Umbilical cord (tissue), 1 donor: ENCODE measurements at regions not wholly inside any gene's neighbourhood (a gene's known extent, or its start where the extent isn't known, plus 50 kb on each side); places are given as distances from the start of the nearest gene placed in this dataset.
A peak's percentile ranks its signal among the peaks of the same experiment; 100 is the strongest.

Experiments used
- DNase-seq: peaks from one replicate; pipeline ENCODE4 v3.0.0-alpha.2; 2015; ENCODE audit warnings: low spot score

DNA sequence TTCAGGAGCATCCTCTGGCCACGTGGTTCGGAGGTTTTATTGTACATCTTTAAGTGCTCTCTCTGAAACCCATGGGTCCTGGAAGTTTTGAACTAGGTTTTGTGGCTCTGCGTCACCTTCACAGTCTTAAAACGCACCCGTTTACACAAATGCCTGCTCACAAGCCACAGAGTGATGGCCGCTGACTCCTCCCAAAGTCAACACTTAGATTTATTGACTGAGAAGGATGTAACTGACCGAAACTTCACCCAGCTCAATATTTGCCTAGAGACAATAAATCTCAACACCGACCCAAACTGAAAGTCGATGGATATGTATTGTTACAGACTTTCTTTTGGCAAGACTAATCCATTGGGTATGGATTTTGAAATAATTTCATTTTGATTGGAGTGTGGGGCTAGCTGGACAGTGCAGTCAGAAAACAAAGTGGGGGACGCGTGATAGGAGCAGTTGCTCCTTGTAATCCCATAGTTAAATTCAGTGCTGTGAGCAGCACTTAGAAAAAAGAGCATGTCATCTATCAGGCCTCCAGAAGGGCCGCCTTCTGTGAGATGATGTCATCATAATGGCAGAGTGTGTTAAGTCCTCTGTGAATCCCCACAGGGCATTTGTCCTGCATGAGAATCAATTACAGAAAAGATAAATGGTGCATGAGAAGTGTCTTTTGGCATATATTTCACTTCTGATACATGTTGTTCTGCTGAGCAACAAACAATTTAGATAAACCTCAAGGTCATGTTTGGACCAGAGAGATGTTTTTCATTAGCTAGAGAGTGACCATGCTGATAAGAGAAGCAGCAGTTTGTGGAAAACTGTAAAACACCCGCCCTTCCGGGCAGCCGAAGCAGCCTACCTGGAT is 183.7 kb downstream of the INO80D start:
- peak; percentile 40 for DNase-seq

DNA sequence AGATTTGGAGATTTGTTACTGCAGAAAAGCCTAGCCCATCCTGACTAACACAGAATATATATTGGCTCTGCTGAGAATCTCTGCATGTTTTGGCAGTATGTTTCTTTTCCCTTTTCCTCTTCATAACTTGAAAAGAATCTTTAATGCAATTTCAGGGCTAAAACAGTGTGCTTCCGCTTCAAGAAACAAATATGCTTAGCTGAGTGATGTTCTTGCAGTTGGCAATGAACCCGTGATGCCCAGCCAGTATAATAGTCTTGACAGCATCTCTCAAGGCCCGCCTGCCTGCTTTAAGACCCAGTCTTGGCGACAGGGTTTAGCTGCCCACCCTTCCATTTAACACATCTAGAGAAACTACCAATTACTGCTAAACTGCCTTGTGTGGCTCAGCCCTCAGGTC is 184.5 kb downstream of the INO80D start:
- no peak for DNase-seq

DNA sequence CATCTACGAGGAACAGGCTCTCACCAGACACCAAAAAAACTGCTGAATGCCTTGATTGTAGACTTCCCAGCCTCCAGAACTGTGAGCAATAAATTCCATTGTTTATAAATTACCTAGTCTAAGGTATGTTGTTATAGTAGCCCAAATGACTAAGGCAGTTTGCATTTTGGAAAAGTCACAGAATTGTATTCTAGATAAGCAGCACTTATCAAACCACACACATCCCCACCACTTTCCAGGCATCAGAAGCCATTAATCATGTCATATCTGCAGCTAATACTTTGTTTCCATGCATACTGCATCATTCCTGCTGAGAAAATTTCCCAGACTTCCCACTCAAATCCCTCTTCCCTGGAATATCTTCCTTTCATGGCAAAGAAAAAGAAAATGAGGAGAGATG is 187.2 kb downstream of the INO80D start:
- no peak for DNase-seq

DNA sequence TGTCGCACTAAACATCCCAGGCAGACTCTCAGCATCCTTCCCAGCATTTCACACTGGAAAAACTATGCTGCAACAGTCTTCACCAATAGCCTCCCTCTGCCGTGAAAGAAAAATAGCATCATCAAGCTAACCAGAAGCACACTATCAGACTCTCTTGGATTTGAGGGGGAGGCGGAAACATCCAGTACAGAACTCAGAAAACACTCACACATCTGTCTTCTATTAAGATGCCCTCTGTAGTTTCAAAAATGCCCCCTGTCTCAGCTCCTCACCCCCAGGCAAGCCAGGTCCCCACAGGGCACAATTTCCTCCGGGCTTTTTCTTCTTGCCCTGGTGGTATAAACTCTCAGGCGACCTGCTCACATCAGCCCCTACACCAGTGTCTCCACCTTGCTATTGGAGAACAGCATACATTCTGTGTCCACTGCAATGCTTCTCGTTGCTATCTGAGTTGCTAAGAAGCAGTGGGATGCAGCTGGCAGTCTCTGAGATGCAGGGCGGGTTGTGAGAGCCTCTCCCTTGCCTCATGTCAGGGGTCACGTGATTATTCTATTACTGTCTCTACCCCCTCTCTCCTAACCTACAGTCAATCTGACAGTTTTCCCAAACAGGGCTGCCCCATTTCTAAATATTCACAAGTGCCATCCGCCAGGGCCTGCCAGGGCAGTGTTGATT is 189.9 kb downstream of the INO80D start:
- peak; percentile 53 for DNase-seq

DNA sequence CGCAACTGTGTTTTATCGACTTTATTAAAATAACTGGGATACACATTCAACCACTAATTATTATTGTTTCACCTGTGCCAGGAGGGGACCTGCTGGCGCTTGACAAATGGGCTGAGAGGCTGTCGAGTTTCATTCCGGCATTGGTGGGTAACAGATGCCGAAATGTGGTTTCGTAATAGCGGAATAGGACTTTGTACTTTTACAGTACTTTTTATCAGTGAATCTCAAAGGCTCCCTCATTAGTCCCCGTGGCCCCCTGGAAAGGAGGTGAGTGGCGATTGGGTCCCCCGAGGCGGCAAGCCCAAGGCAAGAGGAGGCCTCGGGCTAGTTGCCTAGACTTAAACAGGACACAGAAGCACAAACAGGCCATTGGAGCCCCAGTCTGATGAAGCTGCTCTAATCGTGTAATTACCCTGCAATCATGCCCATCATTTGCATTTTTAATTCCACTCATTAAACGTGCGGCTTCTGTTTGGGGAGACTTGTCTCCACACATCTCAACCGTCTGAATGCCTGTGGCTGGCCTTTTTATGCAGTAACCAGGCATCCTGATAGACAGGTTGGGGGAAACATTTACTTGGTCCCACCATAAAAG is 193.2 kb downstream of the INO80D start:
- DNase-seq: no peak

DNA sequence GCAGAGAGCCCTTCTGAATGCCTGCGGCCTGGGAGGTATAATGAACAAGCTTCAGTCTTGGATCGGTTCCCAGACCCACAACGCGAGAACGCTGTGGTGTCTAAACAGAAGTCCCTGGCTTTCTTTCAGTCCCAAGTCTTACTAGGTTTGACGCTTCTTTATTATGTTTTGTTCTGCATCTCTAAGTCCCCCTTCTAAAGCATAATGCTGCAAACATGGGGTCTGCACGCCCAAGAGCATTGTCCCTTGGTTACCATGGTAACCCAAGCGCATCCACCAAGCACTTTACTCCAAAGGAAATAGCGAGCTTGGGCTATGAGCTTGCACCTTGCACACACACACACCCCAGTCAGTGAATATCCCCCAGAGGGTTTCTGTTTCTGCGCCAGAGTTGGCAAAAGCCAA is 193.7 kb downstream of the INO80D start:
- no peak for DNase-seq

DNA sequence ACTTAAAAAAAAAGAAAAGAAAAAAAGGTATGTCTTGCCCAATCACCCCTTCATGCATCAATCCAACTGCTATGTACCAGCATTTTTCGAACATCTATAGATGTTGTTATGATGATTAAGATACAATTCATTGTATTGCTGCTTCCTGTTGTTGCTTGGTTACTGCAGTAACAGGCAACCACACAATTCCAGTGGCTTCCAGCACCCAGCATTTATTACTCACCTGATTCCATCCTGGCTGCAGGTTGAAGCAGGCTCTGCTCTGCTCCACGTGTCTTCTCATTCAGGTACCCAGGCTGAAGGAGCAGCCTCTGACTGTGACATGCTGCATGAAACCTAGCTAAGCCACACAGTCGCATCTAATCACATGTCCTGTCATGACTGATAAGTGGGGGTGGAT is 196.9 kb downstream of the INO80D start:
- no peak for DNase-seq

DNA sequence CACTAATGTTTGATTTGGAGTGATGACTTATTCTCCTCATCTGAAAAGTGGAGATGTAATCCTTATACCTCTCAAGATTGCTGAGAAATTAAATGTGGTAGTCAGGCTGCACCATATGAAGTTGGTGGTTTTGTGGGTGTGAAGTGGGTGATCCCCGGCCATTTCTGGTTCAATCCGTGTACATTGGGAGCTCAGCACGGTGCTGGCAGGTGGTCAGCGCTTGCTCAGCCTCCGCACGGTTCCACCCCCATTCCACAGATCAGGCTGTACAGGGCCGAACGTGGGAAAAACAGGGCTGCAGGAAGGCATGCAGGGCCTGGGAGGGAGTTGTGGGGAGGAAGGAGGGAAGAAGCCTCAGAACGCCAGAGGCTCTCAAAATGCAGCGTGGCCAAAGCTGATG is 198.3 kb downstream of the INO80D start:
- DNase-seq: no peak

DNA sequence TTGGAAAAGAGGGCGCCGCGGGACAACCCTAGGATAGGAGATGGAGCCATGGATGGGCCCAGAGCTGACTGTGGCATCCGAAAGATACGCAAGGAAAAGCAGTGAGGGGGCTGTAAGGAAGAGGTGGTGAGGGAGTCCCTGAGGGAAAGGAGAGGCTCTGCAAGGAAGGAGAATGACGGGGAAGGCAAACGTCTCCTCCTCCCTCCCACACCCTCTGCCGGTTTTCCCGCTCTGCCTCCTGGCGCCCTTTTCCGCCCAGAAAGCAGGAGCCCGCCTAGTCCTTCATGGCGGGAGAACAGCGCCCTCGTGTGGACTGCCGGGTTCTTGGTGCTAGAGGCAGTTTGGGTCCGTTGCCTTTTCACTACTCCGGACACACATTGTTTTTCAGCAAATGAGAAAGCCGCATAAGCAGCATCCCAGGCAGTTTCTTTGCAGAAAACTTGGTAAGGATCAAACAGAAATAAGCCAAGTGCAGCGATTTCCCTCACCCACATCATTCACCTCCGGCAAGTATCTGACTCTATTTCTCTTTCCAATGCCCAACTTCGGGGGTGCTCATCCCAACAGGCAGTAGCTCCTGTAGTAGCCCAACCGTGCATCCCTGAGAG is 200.4 kb downstream of the INO80D start:
- peak; percentile 86 for DNase-seq

DNA sequence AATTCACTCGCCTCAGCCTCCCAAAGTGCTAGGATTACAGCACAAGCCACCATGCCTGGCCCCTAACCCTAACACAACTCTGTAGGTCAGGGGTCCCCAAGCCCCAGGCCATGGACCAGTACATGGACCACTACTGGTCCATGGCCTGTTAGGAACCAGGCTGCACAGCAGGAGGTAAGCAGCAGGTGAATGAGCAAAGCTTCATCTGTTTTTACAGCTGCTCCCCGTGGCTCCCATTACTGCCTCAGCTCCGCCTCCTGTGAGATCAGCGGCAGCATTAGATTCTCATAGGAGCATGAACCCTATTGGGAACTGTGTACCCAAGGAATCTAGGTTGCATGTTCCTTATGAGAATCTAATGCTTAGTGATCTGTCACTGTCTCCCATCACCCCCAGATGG is 201.7 kb downstream of the NRP2 start:
- no peak for DNase-seq

DNA sequence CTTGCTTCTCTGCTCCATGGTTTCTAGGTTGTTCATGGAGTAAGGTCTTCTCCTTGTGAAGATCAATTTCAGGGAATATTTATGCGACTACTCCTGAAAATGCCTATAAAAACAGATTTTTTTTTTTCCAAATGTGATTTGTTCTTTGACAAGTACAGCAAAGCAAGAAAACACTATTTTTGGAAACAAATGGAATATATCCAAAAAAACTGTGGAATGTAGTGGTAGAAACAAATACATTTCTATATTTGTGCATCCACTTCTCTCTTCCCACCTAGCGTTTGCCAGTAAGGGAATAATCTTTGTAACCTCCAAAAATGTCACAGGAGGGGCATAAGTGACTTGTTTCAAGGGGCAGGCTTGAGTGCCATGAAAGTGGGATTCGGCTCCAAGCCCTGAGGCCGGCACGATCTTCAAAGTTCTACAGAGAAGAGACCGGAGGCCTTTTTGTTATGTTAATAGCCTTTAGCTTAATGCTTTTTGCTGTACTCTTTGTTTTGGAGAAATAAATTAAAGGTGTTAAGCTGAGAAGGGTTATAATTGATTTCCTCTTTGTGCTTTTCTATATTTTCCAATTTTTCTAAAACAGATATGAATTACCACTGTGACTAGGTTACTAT is 200.6 kb downstream of the NRP2 start:
- DNase-seq: no peak

DNA sequence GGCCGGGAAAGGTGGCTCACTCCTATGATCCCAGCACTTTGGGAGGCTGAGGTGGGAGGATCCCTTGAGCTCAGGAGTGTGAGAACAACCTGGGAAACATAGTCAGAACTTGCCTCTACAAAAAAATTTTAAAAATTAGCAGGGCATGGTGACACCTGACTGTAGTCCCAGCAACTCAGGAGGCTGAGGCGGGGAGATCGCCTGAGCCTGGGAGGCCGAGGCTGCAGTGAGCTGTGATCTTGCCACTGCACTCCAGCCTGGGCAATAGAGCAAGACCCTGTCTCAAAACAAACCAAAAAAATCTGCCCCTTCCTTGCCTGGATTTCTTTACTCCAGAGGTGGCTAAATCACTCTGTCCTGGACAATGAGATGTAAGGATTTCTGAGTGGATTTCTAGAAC is 197.7 kb downstream of the NRP2 start:
- no peak for DNase-seq

DNA sequence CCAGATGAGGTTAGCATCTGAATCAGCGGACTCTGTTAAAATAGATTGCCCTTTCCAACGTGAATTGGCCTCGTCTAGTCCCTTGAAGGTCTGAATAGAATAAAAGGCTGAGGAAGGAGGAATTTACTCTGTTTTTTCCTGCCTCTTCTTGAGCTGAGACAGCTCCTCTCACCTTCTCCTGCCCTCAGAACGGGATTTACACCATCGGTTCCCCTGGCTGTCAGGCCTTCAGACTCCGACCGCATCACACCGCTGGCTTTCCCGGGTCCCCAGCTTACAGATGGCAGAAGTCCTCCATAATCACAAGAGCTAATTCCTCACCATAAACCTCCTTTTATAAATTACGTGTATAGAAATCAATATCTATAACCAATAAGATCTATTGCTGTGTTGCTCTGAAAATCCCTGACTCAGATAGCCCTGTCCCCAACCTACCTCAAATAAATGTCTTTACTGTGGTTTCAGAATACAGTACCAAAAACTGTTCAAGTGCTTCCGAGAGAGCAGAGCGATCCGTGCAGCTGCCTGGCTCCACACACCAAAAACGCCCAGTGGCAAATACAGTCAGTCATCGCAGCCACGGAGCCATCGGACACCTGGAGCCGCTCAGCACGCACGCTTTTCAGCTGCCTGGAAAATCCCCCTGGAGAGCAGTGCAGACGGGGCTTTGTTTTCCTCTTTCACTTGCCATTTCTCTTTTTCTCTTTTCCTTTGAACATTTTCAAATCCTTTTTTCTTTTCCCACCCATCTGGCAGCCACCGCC is 196.9 kb downstream of the NRP2 start:
- DNase-seq: no peak

DNA sequence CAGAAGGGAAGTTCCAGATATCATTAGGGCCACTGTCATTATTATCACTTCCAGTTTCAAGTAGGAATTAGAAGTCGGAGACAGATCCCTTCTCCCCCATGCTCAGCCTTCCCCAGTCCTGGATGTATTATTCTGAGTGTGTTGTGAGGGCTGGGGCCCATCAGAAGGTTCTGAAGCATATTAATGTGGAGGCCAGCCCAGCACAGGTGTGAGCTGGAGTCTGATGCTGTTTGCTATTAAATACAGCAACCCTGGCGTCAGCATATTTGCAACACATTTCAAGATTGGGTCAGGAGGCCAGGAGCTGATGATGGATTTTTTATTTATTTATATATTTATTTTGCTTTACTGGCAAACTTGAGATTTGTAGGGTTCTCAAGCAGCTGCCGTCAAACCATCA is 195.2 kb downstream of the NRP2 start:
- DNase-seq: no peak

DNA sequence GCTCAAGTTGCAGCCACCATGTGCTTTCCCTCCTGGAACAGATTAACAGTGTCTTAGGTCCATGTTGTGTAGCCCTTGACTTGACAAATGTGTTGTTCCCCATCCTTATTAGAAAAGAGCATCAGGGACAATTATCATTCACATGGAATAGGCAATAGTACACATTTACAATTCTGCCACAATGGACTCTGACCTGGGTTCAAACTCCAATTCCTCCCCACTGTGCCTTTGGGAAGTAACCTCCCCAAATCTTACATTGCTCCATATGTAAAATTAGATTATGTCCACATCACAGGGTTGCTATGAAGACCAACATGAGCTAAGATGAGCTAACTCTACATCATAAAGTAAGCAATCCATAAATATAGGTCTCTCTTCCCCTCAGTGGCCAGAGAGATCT is 193.8 kb downstream of the NRP2 start:
- no peak for DNase-seq

DNA sequence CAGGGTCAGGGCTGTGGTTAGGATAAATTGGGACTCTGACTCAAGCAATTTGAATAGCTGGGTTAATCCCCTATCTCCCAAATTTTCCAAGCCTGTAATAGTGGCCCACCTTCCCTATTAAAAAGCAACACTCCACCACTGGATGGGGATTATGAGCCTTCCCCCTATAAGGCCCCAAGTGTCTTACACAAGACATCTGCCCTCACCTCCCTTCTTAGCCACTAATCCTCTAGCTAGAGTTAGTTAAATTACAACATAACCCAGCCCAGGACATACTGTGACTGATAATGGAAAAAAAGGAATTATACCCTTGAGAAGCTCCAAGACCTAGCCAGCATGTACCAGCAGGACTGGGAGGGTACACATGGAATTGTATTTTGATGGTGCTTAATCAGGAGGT is 190.4 kb downstream of the NRP2 start:
- peak; percentile 5 for DNase-seq

DNA sequence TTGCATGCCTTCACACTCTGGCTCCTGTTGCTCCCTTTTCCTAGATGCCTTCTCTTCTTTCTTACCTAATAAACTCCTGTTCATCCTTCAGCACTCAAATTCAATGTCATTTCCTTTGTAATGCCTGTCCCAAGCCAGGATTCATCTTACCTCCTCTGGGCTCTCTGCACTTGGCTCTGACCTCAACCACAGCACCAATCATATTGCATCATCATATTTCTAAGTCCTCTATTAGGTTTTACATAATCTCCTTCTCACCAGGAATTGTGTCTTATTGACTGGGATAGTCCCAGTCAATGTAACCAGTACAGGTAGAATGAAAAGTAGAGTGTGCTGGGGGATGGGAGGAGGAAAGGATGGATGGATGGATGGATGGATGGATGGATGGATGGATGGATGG is 187.1 kb downstream of the NRP2 start:
- no peak for DNase-seq

DNA sequence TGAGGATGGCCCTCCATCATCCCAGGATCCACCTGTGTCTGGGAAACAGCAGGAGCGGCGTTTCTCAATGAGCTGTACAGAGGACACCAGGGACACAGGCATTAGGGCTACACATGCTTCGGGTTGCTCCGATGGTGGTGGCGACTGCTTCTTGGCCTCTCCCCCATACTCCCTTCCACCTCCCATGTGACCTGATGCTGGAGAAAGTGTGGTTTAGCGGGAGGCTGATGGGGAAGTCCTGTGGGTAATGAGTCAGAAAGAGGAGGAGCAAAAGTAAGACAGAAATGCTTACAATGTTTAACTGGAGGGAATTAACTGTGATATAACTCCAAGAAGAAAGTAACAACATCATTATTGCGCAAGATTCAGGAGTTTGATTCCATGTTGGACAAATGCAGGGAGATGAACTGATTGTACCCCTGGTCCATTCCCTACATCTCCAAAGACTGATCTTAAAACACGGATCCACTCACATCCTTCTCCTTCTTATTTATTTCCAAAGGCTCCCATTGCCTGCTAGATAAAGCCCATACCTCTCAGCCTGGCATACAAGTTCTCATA is 186.6 kb downstream of the NRP2 start:
- no peak for DNase-seq

DNA sequence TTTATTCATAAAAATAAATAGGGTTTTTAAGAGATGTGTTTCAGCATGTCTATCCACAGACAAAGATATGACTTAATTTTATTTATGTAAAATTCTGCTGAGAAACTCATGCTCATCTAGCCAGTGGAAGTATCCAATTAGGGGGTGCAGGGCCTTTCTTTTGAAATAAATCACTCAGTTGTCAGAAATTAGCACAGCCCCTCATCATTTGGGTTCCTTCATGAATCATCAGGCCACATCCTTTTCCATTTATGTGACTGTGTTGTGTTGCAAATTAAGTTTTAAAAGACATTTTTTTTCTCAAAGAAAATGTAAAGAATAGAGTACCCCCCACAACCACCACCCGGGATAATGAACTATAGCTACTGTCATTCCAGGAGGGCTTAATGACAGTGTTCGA is 185.8 kb downstream of the NRP2 start:
- no peak for DNase-seq

DNA sequence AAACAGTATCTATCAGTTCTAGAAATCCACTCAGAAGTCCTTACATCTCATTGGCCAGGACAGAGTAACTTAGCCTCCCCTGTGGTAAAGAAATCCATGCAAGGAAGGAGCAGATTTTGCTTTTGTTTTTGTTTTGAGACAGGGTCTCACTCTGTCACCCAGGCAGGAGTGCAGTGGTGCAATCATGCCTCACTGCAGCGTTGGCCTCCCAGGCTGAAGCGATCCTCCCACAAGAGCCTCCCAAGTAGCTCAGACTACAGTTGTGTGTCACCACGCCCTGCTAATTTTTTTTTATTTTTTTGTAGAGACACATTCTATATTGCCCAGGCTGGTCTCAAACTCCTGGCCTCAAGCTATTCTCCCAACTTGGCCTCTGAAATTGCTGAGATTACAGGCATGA is 185.1 kb downstream of the NRP2 start:
- no peak for DNase-seq

DNA sequence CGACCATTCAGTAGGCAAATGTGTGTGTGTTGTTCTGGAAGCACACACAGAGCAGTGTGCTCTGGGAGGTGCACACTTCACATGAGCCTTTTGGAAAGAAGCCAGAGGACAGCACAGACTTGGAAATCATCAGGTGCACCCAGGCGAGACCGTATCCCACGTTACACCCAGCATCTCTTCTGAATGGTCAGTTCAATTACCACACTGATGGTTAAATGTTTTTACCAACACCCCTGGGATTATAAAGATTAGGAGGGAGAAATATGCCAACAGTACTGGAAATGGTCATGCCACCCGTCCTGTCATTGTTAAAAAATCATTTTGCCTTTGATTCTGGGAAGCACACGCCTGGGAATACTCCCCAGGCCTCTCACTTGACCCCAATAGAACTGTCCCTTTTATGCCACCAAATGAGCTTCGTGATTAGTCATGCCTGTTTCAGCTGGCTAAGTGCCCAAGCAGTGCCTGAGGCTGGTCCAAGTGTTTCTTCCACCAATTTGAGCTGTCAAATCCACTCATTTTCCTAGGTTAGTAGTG is 183.7 kb downstream of the NRP2 start:
- no peak for DNase-seq
